Vagina (tissue), 2 donors: ENCODE measurements at regions not wholly inside any gene's neighbourhood (a gene's known extent, or its start where the extent isn't known, plus 50 kb on each side); places are given as distances from the start of the nearest gene placed in this dataset.

ENCODE experiments used
- CTCF ChIP-seq, 3 experiments: fragments of 450-650 bp in 2 of 3; fragments of 200-600 bp in 1 of 3; sonication (generic) in 1 of 3; IDR thresholded peaks; one replicate each; pipeline ENCODE4 v1.5.1; 2017 to 2019; ENCODE audit warnings: antibody characterized with exemption in 3 of 3, mild to moderate bottlenecking in 2 of 3, moderate library complexity in 2 of 3
- POLR2A ChIP-seq, 2 donors: fragments of 450-650 bp; IDR thresholded peaks; one replicate each; pipeline ENCODE4 v1.6.1; 2017; ENCODE audit warnings: antibody characterized with exemption in 2 of 2, mild to moderate bottlenecking in 2 of 2, moderate library complexity in 2 of 2

GRCh38 chr2:216299588-216299987, 72.7 kb downstream of the MARCHF4 start:
- TF ChIP-seq CTCF (IDR thresholded peaks at IDR 0.05) (no peak), POLR2A (IDR thresholded peaks at IDR 0.05) (no peak)
